Activated CD8-positive, alpha-beta memory T cell treated with anti-CD3 and anti-CD28 coated beads, Interleukin-2, amount 10 ng/mL, durations not matched to agents 7 days and 5 days (primary cell): ENCODE measurements at regions not wholly inside any gene's neighbourhood (a gene's known extent, or its start where the extent isn't known, plus 50 kb on each side); places are given as distances from the start of the nearest gene placed in this dataset.
A peak's percentile ranks its signal among the peaks of the same experiment; 100 is the strongest.

Source experiments
- ATAC-seq: fragments of 150-1000 bp; cut with Tn5 transposase; one replicate; pipeline ENCODE4 v1.10.0; 2021; ENCODE audit warnings: moderate library complexity
- CTCF ChIA-PET: fragments of 350-600 bp; sonication (Branson Sonifier 250); formaldehyde crosslinking; loops from one replicate; lab custom pipeline; 2021; ENCODE audit warnings: antibody characterized with exemption; lab: Charles Lee
- DNase-seq: peaks from one replicate; pipeline ENCODE4 v3.0.0-alpha.2; 2020
- H3K27ac Mint-ChIP-seq: one replicate; pipeline ENCODE4 v1.8.0; 2021; ENCODE audit warnings: mild to moderate bottlenecking, mixed read lengths
- H3K27me3 Mint-ChIP-seq: one replicate; pipeline ENCODE4 v1.8.0; 2021; ENCODE audit warnings: mixed read lengths
- H3K36me3 Mint-ChIP-seq: one replicate; pipeline ENCODE4 v1.8.0; 2021; ENCODE audit warnings: mild to moderate bottlenecking, mixed read lengths
- H3K4me1 Mint-ChIP-seq: one replicate; pipeline ENCODE4 v1.8.0; 2021; ENCODE audit warnings: mixed read lengths
- H3K4me3 Mint-ChIP-seq: one replicate; pipeline ENCODE4 v1.8.0; 2021; ENCODE audit warnings: mild to moderate bottlenecking, moderate library complexity, mixed read lengths
- H3K9me3 Mint-ChIP-seq: one replicate; pipeline ENCODE4 v1.8.0; 2022; ENCODE audit warnings: low read depth, mixed read lengths

- no peaks in the 10 kb centered on the region for H3K36me3 Mint-ChIP-seq
- no peak overlapping the region for H3K27ac Mint-ChIP-seq
- H3K4me3 Mint-ChIP-seq = no peak overlapping the region
- no peaks in the 10 kb centered on the region for H3K9me3 Mint-ChIP-seq
- DNase-seq = no peak
- ATAC-seq = no peak
- no peaks in the 10 kb centered on the region for H3K27me3 Mint-ChIP-seq
- CTCF ChIA-PET = no interaction called here
- no peaks in the 10 kb centered on the region for H3K4me1 Mint-ChIP-seq
Observed at GRCh38 chr13:22270881-22271280, 600.0 kb downstream of the FGF9 start.

GRCh38 chr13:22271903-22272302 lies 601.0 kb downstream of the FGF9 start:
- no peak for DNase-seq
- Mint-ChIP-seq H3K4me3 (no peak overlapping the region), H3K36me3 (no peaks in the 10 kb centered on the region), H3K27ac (no peak overlapping the region), H3K27me3 (no peaks in the 10 kb centered on the region), H3K9me3 (no peaks in the 10 kb centered on the region), H3K4me1 (no peaks in the 10 kb centered on the region)
- no peak for ATAC-seq
- CTCF ChIA-PET = no interaction called here

GRCh38 chr13:22275393-22275792 lies 604.5 kb downstream of the FGF9 start:
- ATAC-seq (no peak), DNase-seq (no peak)
- H3K27me3 Mint-ChIP-seq = no peaks in the 10 kb centered on the region
- no peaks in the 10 kb centered on the region for H3K36me3 Mint-ChIP-seq
- H3K4me3 Mint-ChIP-seq = no peak overlapping the region
- H3K9me3 Mint-ChIP-seq = no peaks in the 10 kb centered on the region
- no peaks in the 10 kb centered on the region for H3K4me1 Mint-ChIP-seq
- no peak overlapping the region for H3K27ac Mint-ChIP-seq
- CTCF ChIA-PET = no interaction called here

- no peaks in the 10 kb centered on the region for H3K4me1 Mint-ChIP-seq
- H3K27ac Mint-ChIP-seq = no peak overlapping the region
- no peaks in the 10 kb centered on the region for H3K36me3 Mint-ChIP-seq
- CTCF ChIA-PET = no interaction called here
- H3K4me3 Mint-ChIP-seq = no peak overlapping the region
- no peaks in the 10 kb centered on the region for H3K9me3 Mint-ChIP-seq
- H3K27me3 Mint-ChIP-seq = no peaks in the 10 kb centered on the region
- DNase-seq (no peak), ATAC-seq (no peak)
Observed at GRCh38 chr13:22276616-22277015, 605.7 kb downstream of the FGF9 start.

GRCh38 chr13:22278336-22278929 lies 607.6 kb downstream of the FGF9 start:
- CTCF ChIA-PET = interaction anchor here (1.9 kb wide), 1 partner anchor 640 kb away, joined by 9 read pairs; no protein-coding TSS in a partner anchor
- no peak overlapping the region for H3K27ac Mint-ChIP-seq
- DNase-seq (peak; percentile 74), ATAC-seq (no peak)
- H3K4me3 Mint-ChIP-seq = no peak overlapping the region
- H3K9me3 Mint-ChIP-seq = no peaks in the 10 kb centered on the region
- no peaks in the 10 kb centered on the region for H3K27me3 Mint-ChIP-seq
- H3K4me1 Mint-ChIP-seq = no peaks in the 10 kb centered on the region
- no peaks in the 10 kb centered on the region for H3K36me3 Mint-ChIP-seq

- no peak for DNase-seq
- CTCF ChIA-PET = no interaction called here
- Mint-ChIP-seq H3K4me3 (no peak overlapping the region), H3K27ac (no peak overlapping the region), H3K36me3 (no peaks in the 10 kb centered on the region), H3K27me3 (no peaks in the 10 kb centered on the region), H3K4me1 (no peaks in the 10 kb centered on the region), H3K9me3 (peaks cover 5% of the 10 kb centered on the region)
- no peak for ATAC-seq
Observed at GRCh38 chr13:22285867-22286266, 615.0 kb downstream of the FGF9 start.

- Mint-ChIP-seq H3K36me3 (no peaks in the 10 kb centered on the region), H3K4me3 (no peak overlapping the region), H3K4me1 (no peaks in the 10 kb centered on the region), H3K27me3 (no peaks in the 10 kb centered on the region), H3K27ac (no peak overlapping the region), H3K9me3 (peaks cover 5% of the 10 kb centered on the region)
- ATAC-seq (no peak), DNase-seq (no peak)
- CTCF ChIA-PET = no interaction called here
Observed at GRCh38 chr13:22286338-22286737, 615.5 kb downstream of the FGF9 start.

- Mint-ChIP-seq H3K27me3 (peaks cover 2% of the 10 kb centered on the region), H3K27ac (no peak overlapping the region), H3K4me1 (no peaks in the 10 kb centered on the region), H3K4me3 (no peak overlapping the region), H3K36me3 (no peaks in the 10 kb centered on the region), H3K9me3 (peaks cover 5% of the 10 kb centered on the region)
- no peak for DNase-seq
- CTCF ChIA-PET = no interaction called here
- ATAC-seq = no peak
Observed at GRCh38 chr13:22287343-22287920, 616.6 kb downstream of the FGF9 start.

- DNase-seq (no peak), ATAC-seq (no peak)
- H3K9me3 Mint-ChIP-seq = peaks cover 5% of the 10 kb centered on the region
- H3K27me3 Mint-ChIP-seq = peaks cover 5% of the 10 kb centered on the region
- no peak overlapping the region for H3K27ac Mint-ChIP-seq
- CTCF ChIA-PET = no interaction called here
- no peak overlapping the region for H3K4me3 Mint-ChIP-seq
- no peaks in the 10 kb centered on the region for H3K4me1 Mint-ChIP-seq
- no peaks in the 10 kb centered on the region for H3K36me3 Mint-ChIP-seq
Observed at GRCh38 chr13:22288496-22288895, 617.6 kb downstream of the FGF9 start.

GRCh38 chr13:22289711-22290110 lies 618.8 kb downstream of the FGF9 start:
- H3K27ac Mint-ChIP-seq = no peak overlapping the region
- no peak for DNase-seq
- no peaks in the 10 kb centered on the region for H3K36me3 Mint-ChIP-seq
- no peak for ATAC-seq
- peaks cover 5% of the 10 kb centered on the region for H3K9me3 Mint-ChIP-seq
- no peaks in the 10 kb centered on the region for H3K4me1 Mint-ChIP-seq
- H3K4me3 Mint-ChIP-seq = no peak overlapping the region
- H3K27me3 Mint-ChIP-seq = peaks cover 5% of the 10 kb centered on the region
- CTCF ChIA-PET = no interaction called here

GRCh38 chr13:22298530-22298929 lies 627.7 kb downstream of the FGF9 start:
- H3K9me3 Mint-ChIP-seq = peaks cover 16% of the 10 kb centered on the region
- H3K4me3 Mint-ChIP-seq = no peak overlapping the region
- CTCF ChIA-PET = no interaction called here
- peaks cover 1% of the 10 kb centered on the region for H3K36me3 Mint-ChIP-seq
- H3K27ac Mint-ChIP-seq = no peak overlapping the region
- H3K27me3 Mint-ChIP-seq = no peaks in the 10 kb centered on the region
- DNase-seq (no peak), ATAC-seq (no peak)
- H3K4me1 Mint-ChIP-seq = no peaks in the 10 kb centered on the region

- DNase-seq = no peak
- Mint-ChIP-seq H3K4me1 (peaks cover 4% of the 10 kb centered on the region), H3K27me3 (no peaks in the 10 kb centered on the region), H3K36me3 (no peaks in the 10 kb centered on the region), H3K4me3 (no peak overlapping the region), H3K9me3 (peaks cover 2% of the 10 kb centered on the region), H3K27ac (no peak overlapping the region)
- CTCF ChIA-PET = no interaction called here
- ATAC-seq = no peak
Observed at GRCh38 chr13:22311734-22312404, 641.0 kb downstream of the FGF9 start.

- Mint-ChIP-seq H3K27me3 (no peaks in the 10 kb centered on the region), H3K4me1 (peaks cover 4% of the 10 kb centered on the region), H3K36me3 (no peaks in the 10 kb centered on the region), H3K27ac (no peak overlapping the region), H3K4me3 (no peak overlapping the region), H3K9me3 (peaks cover 2% of the 10 kb centered on the region)
- ATAC-seq = no peak
- no peak for DNase-seq
- CTCF ChIA-PET = no interaction called here
Observed at GRCh38 chr13:22312405-22312803, 641.5 kb downstream of the FGF9 start.

GRCh38 chr13:22316494-22317025 lies 645.7 kb downstream of the FGF9 start:
- no peak overlapping the region for H3K27ac Mint-ChIP-seq
- no peaks in the 10 kb centered on the region for H3K36me3 Mint-ChIP-seq
- no peak for ATAC-seq
- CTCF ChIA-PET = no interaction called here
- DNase-seq = no peak
- H3K9me3 Mint-ChIP-seq = peaks cover 7% of the 10 kb centered on the region
- H3K4me3 Mint-ChIP-seq = no peak overlapping the region
- peaks cover 4% of the 10 kb centered on the region for H3K4me1 Mint-ChIP-seq
- no peaks in the 10 kb centered on the region for H3K27me3 Mint-ChIP-seq
